SU-DHL-6 (cell line): ENCODE measurements at regions not wholly inside any gene's neighbourhood (a gene's known extent, or its start where the extent isn't known, plus 50 kb on each side); places are given as distances from the start of the nearest gene placed in this dataset.

Experiments used
- H2AFZ ChIP-seq: fragments of 200-600 bp; sonication (generic); 2 replicates; pipeline ENCODE4 v1.6.1; 2014; ENCODE audit warnings: low read depth, mild to moderate bottlenecking, moderate library complexity, mixed read lengths, antibody characterized with exemption, low read length; ENCODE audit not compliant: severe bottlenecking
- H3F3A ChIP-seq: fragments of 200-600 bp; shearing (Covaris generic); 2 replicates; pipeline ENCODE4 v1.6.0; 2016; ENCODE audit warnings: antibody characterized with exemption, mild to moderate bottlenecking; ENCODE audit not compliant: insufficient read depth
- H3K27ac ChIP-seq: fragments of 200-600 bp; sonication (generic); 2 replicates; pipeline ENCODE4 v1.5.1; 2016; ENCODE audit warnings: low read depth, mild to moderate bottlenecking, low read length, moderate library complexity, mixed read lengths
- H3K27me3 ChIP-seq: fragments of 200-600 bp; sonication (generic), shearing (Covaris generic); 2 replicates; pipeline ENCODE4 v1.6.0; 2014; ENCODE audit warnings: mild to moderate bottlenecking, low read length
- H3K36me3 ChIP-seq: fragments of 200-600 bp; sonication (generic); 2 replicates; pipeline ENCODE4 v1.6.1; 2014; ENCODE audit warnings: mild to moderate bottlenecking, low read length, mixed read lengths
- H3K4me2 ChIP-seq: fragments of 300-600, 200-600 bp; shearing (Covaris generic), sonication (generic); 2 replicates; pipeline ENCODE4 v1.6.0; 2014; ENCODE audit warnings: low read length, low read depth, mild to moderate bottlenecking; ENCODE audit not compliant: poor library complexity, severe bottlenecking
- H3K4me3 ChIP-seq: fragments of 200-600 bp; sonication (generic); 2 replicates; pipeline ENCODE4 v1.5.1; 2014; ENCODE audit warnings: antibody characterized with exemption, low read length, mild to moderate bottlenecking, mixed read lengths; ENCODE audit not compliant: insufficient read depth, poor library complexity, severe bottlenecking
- H3K79me2 ChIP-seq: fragments of 200-600 bp; sonication (generic); 2 replicates; pipeline ENCODE4 v1.6.1; 2014; ENCODE audit warnings: mild to moderate bottlenecking, low read length, moderate library complexity; ENCODE audit not compliant: insufficient read depth
- H3K9ac ChIP-seq: fragments of 200-600 bp; sonication (generic); 2 replicates; pipeline ENCODE4 v1.7.0; 2014; ENCODE audit warnings: mild to moderate bottlenecking, low read length
- H3K9me2 ChIP-seq: fragments of 200-600 bp; sonication (generic); replicated peaks from 2 replicates; pipeline ENCODE4 v1.6.1; 2014; ENCODE audit warnings: low read length; ENCODE audit not compliant: insufficient read depth
- H3K9me3 ChIP-seq: fragments of 200-600 bp; sonication (generic); 2 replicates; pipeline ENCODE4 v1.6.1; 2014; ENCODE audit warnings: low read length, mixed read lengths; ENCODE audit not compliant: insufficient read depth
- H4K20me1 ChIP-seq: fragments of 200-600 bp; sonication (generic); 2 replicates; pipeline ENCODE4 v1.6.1; 2014; ENCODE audit warnings: low read depth, mild to moderate bottlenecking, antibody characterized with exemption, low read length, moderate library complexity, mixed read lengths
- EZH2phosphoT487 ChIP-seq: fragments of 200-600 bp; sonication (generic), shearing (Covaris generic); conservative IDR thresholded peaks from 2 replicates; pipeline ENCODE4 v1.6.1; 2018; ENCODE audit warnings: mild to moderate bottlenecking, antibody characterized with exemption, low read length, moderate library complexity, mixed read lengths
- TF ChIP-seq, protein P1 (sequence below): fragments of 200-600 bp; sonication (generic); IDR thresholded peaks from one replicate; pipeline ENCODE4 v1.5.1; 2017; ENCODE audit warnings: antibody characterized with exemption, mild to moderate bottlenecking, low read length, moderate library complexity; ENCODE audit not compliant: insufficient read depth, poor library complexity, severe bottlenecking

DNA sequence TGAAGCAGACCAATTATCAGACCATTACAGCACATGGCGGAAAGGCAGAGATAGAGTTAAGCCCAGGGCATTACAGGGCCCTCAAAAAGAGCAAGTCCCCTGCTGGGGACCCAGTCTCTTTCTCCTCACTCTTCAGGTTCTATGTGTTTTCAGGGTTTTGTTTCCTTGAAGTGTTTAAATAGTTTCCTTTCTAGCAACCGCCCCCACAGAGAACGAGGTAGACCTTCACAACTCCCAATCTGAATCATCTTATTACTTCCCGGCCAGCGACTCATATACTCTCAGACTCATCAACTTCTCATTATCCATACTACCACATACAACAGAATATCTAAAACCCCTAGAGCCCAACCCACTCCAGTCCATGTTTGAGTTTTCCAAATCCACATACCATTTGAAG is 526.6 kb upstream of the ARID1B start:
- Histone ChIP-seq H3K9me2 (no peaks in the 10 kb centered on the region), H3K9me3 (no peaks in the 10 kb centered on the region), H3K36me3 (no peaks in the 10 kb centered on the region), H3K27me3 (no peaks in the 10 kb centered on the region), H4K20me1 (no peaks in the 10 kb centered on the region), H3K4me3 (no peak overlapping the region), H2AFZ (no peak overlapping the region), H3K27ac (no peak overlapping the region), H3K9ac (no peak overlapping the region), H3K79me2 (no peaks in the 10 kb centered on the region), H3F3A (no peaks in the 10 kb centered on the region), H3K4me2 (no peak overlapping the region)
- TF ChIP-seq, protein P1, sequence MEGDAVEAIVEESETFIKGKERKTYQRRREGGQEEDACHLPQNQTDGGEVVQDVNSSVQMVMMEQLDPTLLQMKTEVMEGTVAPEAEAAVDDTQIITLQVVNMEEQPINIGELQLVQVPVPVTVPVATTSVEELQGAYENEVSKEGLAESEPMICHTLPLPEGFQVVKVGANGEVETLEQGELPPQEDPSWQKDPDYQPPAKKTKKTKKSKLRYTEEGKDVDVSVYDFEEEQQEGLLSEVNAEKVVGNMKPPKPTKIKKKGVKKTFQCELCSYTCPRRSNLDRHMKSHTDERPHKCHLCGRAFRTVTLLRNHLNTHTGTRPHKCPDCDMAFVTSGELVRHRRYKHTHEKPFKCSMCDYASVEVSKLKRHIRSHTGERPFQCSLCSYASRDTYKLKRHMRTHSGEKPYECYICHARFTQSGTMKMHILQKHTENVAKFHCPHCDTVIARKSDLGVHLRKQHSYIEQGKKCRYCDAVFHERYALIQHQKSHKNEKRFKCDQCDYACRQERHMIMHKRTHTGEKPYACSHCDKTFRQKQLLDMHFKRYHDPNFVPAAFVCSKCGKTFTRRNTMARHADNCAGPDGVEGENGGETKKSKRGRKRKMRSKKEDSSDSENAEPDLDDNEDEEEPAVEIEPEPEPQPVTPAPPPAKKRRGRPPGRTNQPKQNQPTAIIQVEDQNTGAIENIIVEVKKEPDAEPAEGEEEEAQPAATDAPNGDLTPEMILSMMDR: no peak
- TF ChIP-seq EZH2phosphoT487: no peak

- Histone ChIP-seq H3F3A (no peaks in the 10 kb centered on the region), H3K27me3 (no peaks in the 10 kb centered on the region), H2AFZ (no peak overlapping the region), H3K36me3 (no peaks in the 10 kb centered on the region), H3K9ac (no peak overlapping the region), H3K4me3 (no peak overlapping the region), H3K79me2 (no peaks in the 10 kb centered on the region), H3K9me3 (no peaks in the 10 kb centered on the region), H4K20me1 (no peaks in the 10 kb centered on the region), H3K9me2 (no peaks in the 10 kb centered on the region), H3K4me2 (no peak overlapping the region), H3K27ac (no peak overlapping the region)
- TF ChIP-seq, protein P1: no peak
- no peak for TF ChIP-seq EZH2phosphoT487
Measured at GRCh38 chr6:156242206-156242605, 535.0 kb upstream of the ARID1B start.

- Histone ChIP-seq H3K9me2 (no peaks in the 10 kb centered on the region), H3K27me3 (no peaks in the 10 kb centered on the region), H3F3A (no peaks in the 10 kb centered on the region), H3K9ac (no peak overlapping the region), H3K4me2 (no peak overlapping the region), H3K9me3 (no peaks in the 10 kb centered on the region), H2AFZ (no peak overlapping the region), H3K36me3 (no peaks in the 10 kb centered on the region), H4K20me1 (no peaks in the 10 kb centered on the region), H3K79me2 (no peaks in the 10 kb centered on the region), H3K4me3 (no peak overlapping the region), H3K27ac (no peak overlapping the region)
- TF ChIP-seq, protein P1: no peak
- TF ChIP-seq EZH2phosphoT487: no peak
Measured at GRCh38 chr6:156231026-156231765, 546.0 kb upstream of the ARID1B start.
